ENCODE measurements at regions not wholly inside any gene's neighbourhood (a gene's known extent, or its start where the extent isn't known, plus 50 kb on each side); places are given as distances from the start of the nearest gene placed in this dataset.

DNA sequence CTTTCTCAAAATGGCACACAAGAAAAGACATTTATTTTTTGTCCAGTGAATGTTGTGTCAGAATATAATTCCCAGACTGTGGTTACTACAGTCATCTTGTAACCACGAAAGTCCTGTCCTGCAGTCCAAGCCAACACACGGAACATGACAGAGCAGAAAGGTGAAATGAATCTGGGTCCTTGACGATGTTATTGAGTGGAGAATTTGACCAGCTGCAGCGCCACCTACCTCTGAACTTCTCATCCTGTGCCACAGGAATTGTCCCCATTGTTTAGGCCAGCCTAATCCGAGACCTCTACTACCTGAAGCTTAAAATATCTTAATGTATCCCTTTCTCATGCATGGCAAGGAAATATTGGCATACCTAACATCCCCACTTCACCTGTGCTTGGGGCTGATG lies 64.1 kb upstream of the OTX2 start:
- TF ChIP-seq, protein P1, sequence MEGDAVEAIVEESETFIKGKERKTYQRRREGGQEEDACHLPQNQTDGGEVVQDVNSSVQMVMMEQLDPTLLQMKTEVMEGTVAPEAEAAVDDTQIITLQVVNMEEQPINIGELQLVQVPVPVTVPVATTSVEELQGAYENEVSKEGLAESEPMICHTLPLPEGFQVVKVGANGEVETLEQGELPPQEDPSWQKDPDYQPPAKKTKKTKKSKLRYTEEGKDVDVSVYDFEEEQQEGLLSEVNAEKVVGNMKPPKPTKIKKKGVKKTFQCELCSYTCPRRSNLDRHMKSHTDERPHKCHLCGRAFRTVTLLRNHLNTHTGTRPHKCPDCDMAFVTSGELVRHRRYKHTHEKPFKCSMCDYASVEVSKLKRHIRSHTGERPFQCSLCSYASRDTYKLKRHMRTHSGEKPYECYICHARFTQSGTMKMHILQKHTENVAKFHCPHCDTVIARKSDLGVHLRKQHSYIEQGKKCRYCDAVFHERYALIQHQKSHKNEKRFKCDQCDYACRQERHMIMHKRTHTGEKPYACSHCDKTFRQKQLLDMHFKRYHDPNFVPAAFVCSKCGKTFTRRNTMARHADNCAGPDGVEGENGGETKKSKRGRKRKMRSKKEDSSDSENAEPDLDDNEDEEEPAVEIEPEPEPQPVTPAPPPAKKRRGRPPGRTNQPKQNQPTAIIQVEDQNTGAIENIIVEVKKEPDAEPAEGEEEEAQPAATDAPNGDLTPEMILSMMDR (IDR thresholded peaks at IDR 0.05), result no peak
- no peak for TF ChIP-seq POLR2A (IDR thresholded peaks at IDR 0.05)
- TF ChIP-seq POLR2AphosphoS5 (IDR thresholded peaks at IDR 0.05), result no peak
